ENCODE measurements at regions not wholly inside any gene's neighbourhood (a gene's known extent, or its start where the extent isn't known, plus 50 kb on each side); places are given as distances from the start of the nearest gene placed in this dataset.

DNA sequence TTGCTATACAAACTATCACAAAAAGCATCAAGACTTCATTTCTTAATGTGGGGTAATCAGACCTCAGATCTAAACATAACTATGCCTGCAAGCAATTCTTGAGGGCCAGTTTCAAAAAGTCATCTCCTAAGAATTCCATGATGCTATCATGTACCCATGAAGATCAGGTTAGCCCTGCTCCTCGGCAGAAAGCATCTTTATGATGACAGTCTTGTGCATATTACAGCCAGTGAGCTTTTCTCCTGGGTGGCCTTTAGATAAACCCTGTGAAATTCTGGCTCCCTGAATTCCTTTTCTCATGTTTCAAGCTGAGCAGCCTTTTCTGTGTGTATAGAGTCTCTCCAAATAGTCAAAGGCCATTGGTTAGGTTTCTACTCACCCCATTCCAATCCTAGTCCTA, 201.9 kb upstream of the MCTP2 start:
- TF ChIP-seq, protein P1, sequence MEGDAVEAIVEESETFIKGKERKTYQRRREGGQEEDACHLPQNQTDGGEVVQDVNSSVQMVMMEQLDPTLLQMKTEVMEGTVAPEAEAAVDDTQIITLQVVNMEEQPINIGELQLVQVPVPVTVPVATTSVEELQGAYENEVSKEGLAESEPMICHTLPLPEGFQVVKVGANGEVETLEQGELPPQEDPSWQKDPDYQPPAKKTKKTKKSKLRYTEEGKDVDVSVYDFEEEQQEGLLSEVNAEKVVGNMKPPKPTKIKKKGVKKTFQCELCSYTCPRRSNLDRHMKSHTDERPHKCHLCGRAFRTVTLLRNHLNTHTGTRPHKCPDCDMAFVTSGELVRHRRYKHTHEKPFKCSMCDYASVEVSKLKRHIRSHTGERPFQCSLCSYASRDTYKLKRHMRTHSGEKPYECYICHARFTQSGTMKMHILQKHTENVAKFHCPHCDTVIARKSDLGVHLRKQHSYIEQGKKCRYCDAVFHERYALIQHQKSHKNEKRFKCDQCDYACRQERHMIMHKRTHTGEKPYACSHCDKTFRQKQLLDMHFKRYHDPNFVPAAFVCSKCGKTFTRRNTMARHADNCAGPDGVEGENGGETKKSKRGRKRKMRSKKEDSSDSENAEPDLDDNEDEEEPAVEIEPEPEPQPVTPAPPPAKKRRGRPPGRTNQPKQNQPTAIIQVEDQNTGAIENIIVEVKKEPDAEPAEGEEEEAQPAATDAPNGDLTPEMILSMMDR (IDR thresholded peaks at IDR 0.05), result no peak
- TF ChIP-seq POLR2A (IDR thresholded peaks at IDR 0.05), result no peak
